GM19099 (cell line): ENCODE measurements at regions not wholly inside any gene's neighbourhood (a gene's known extent, or its start where the extent isn't known, plus 50 kb on each side); places are given as distances from the start of the nearest gene placed in this dataset.

ENCODE experiments used
- POLR2A ChIP-seq: IDR thresholded peaks from 3 replicates; pipeline ENCODE4 v1.6.1; 2011; ENCODE audit warnings: low read depth; ENCODE audit not compliant: insufficient read length; ENCODE audit errors: extremely low read depth

GRCh38 chr4:115749404-115749803, 636.0 kb upstream of the NDST4 start:
- no peak for TF ChIP-seq POLR2A

GRCh38 chr4:115740806-115741205, 627.4 kb upstream of the NDST4 start:
- TF ChIP-seq POLR2A = no peak

GRCh38 chr4:115729739-115730266, 616.4 kb upstream of the NDST4 start:
- TF ChIP-seq POLR2A = no peak

- TF ChIP-seq POLR2A = no peak
These were observed 610.2 kb upstream of the NDST4 start for GRCh38 chr4:115723621-115724020.

GRCh38 chr4:115720611-115721010, 607.2 kb upstream of the NDST4 start:
- TF ChIP-seq POLR2A = no peak

GRCh38 chr4:115711575-115711974, 598.2 kb upstream of the NDST4 start:
- no peak for TF ChIP-seq POLR2A

GRCh38 chr4:115688961-115689360, 575.5 kb upstream of the NDST4 start:
- no peak for TF ChIP-seq POLR2A

GRCh38 chr4:115687052-115687755, 573.8 kb upstream of the NDST4 start:
- no peak for TF ChIP-seq POLR2A

GRCh38 chr4:115678425-115678941, 565.1 kb upstream of the NDST4 start:
- no peak for TF ChIP-seq POLR2A

- no peak for TF ChIP-seq POLR2A
These were observed 562.3 kb upstream of the NDST4 start for GRCh38 chr4:115675719-115676118.

GRCh38 chr4:115674485-115674884, 561.1 kb upstream of the NDST4 start:
- TF ChIP-seq POLR2A = no peak

- TF ChIP-seq POLR2A = no peak
These were observed 558.2 kb upstream of the NDST4 start for GRCh38 chr4:115671581-115671980.

- TF ChIP-seq POLR2A = no peak
These were observed 557.5 kb upstream of the NDST4 start for GRCh38 chr4:115670930-115671329.

- TF ChIP-seq POLR2A = no peak
These were observed 555.0 kb upstream of the NDST4 start for GRCh38 chr4:115668396-115668795.

GRCh38 chr4:115664285-115664684, 550.9 kb upstream of the NDST4 start:
- TF ChIP-seq POLR2A = no peak

- no peak for TF ChIP-seq POLR2A
These were observed 547.0 kb upstream of the NDST4 start for GRCh38 chr4:115660465-115660864.
